H1 (cell line): ENCODE measurements at regions not wholly inside any gene's neighbourhood (a gene's known extent, or its start where the extent isn't known, plus 50 kb on each side); places are given as distances from the start of the nearest gene placed in this dataset.

ENCODE experiments used
- CBX5 ChIP-seq: fragments of 300-800, 300-1000 bp; sonication (generic); IDR thresholded peaks from 2 replicates; pipeline ENCODE4 v1.7.1; 2016; ENCODE audit warnings: antibody characterized with exemption, low read length, low read depth
- EZH2 ChIP-seq: fragments of 200-600 bp; sonication (generic); IDR thresholded peaks from 2 replicates; pipeline ENCODE4 v1.7.1; 2012; ENCODE audit warnings: low read depth, mild to moderate bottlenecking, moderate library complexity, low read length, inconsistent platforms; ENCODE audit not compliant: severe bottlenecking
- TF ChIP-seq, protein P1 (sequence below): IDR thresholded peaks from 2 replicates; pipeline ENCODE4 v1.6.1; 2012; ENCODE audit warnings: inconsistent platforms

DNA sequence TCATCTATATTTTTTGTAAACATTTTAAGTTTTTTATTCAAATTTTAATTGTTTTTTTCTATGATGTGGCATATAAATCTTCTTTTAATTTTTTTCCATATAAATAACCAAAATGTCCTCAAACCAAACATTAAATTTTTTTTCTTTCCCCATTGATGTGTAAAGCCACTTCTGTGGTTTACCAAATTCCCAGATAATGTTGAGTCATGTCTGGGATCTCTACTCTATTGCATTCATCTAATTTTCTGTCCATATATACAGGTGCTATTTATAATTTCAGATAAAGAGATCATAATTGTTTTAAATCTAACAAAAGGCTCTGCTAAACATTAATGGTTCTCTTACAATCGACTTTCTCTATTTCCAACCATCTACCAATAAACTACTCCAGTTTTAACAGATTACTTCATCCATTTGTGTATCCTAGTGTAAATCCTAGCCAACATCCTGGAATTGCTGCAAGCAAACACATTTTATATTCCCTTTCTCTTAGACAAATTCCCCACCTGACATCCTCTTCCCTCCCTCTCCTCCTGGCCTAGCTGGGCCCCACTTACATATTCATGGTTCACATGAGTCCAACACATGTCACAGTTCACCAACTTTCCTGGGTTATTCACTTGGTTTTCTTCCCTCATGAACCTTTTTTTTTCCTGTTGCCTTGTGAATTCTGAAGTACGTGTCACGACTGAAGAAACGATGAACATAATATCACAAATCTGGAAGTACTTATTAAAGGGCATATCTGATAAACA lies 368.0 kb upstream of the AGTR1 start (continued):
- TF ChIP-seq CBX5 (no peak), EZH2 (no peak)
- TF ChIP-seq, protein P1, sequence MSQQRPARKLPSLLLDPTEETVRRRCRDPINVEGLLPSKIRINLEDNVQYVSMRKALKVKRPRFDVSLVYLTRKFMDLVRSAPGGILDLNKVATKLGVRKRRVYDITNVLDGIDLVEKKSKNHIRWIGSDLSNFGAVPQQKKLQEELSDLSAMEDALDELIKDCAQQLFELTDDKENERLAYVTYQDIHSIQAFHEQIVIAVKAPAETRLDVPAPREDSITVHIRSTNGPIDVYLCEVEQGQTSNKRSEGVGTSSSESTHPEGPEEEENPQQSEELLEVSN = no peak
